ENCODE measurements at regions not wholly inside any gene's neighbourhood (a gene's known extent, or its start where the extent isn't known, plus 50 kb on each side); places are given as distances from the start of the nearest gene placed in this dataset.
A peak's percentile ranks its signal among the peaks of the same experiment; 100 is the strongest.

- Histone ChIP-seq H3K4ac (ENCODE audit: low read depth, low read length) (no peak overlapping the region), H4K12ac (ENCODE audit: low read depth, low read length) (no peak overlapping the region), H3K27ac (ENCODE audit: low read depth, low read length) (no peak overlapping the region), H3K18ac (ENCODE audit: low read length) (no peak overlapping the region), H3K79me1 (ENCODE audit: low read length) (no peaks in the 10 kb centered on the region), H3K36me3 (ENCODE audit: control insufficient read depth in 1 of 2, insufficient read depth in 2 of 2, low read length in 2 of 2) (no peaks in the 10 kb centered on the region), H3K23ac (ENCODE audit: low read length) (no peak overlapping the region), H2AK5ac (ENCODE audit: low read length) (no peak overlapping the region), H3K4me2 (ENCODE audit: low read length) (no peak overlapping the region), H3K9ac (ENCODE audit: low read length) (no peak overlapping the region), H2AFZ (ENCODE audit: insufficient read depth, low read length, poor library complexity) (no peak overlapping the region), H4K91ac (ENCODE audit: low read depth, low read length) (no peak overlapping the region), H2BK120ac (ENCODE audit: insufficient read depth, low read length, poor library complexity) (no peak overlapping the region), H3K79me2 (ENCODE audit: control insufficient read depth, insufficient read depth, low read length, poor library complexity) (no peaks in the 10 kb centered on the region), H2BK5ac (ENCODE audit: low read depth, low read length, poor library complexity) (no peak overlapping the region), H3K4me1 (ENCODE audit: control insufficient read depth in 1 of 2, insufficient read depth in 2 of 2, low read length in 2 of 2) (no peaks in the 10 kb centered on the region), H3K9me3 (ENCODE audit: insufficient read depth, low read depth, low read length) (no peaks in the 10 kb centered on the region), H3K27me3 (ENCODE audit: insufficient read depth, low read length) (no peaks in the 10 kb centered on the region), H3K4me3 (ENCODE audit: low read depth, low read length) (no peak overlapping the region), H3K14ac (ENCODE audit: low read length) (no peak overlapping the region), H4K8ac (ENCODE audit: low read depth, low read length) (no peak overlapping the region), H2BK12ac (ENCODE audit: low read length) (no peak overlapping the region)
- WGBS (ENCODE audit: extremely low coverage, insufficient coverage, insufficient read length) = no CpG with 5 or more reads among the region's 1 CpG
- DNase-seq = no peak
Measured at GRCh38 chr16:73735954-73736353, 560.7 kb upstream of the PSMD7 start.

- Histone ChIP-seq H4K91ac (ENCODE audit: low read depth, low read length) (no peak overlapping the region), H3K18ac (ENCODE audit: low read length) (no peak overlapping the region), H2AFZ (ENCODE audit: insufficient read depth, low read length, poor library complexity) (no peak overlapping the region), H3K4me2 (ENCODE audit: low read length) (no peak overlapping the region), H3K27ac (ENCODE audit: low read depth, low read length) (no peak overlapping the region), H3K36me3 (ENCODE audit: control insufficient read depth in 1 of 2, insufficient read depth in 2 of 2, low read length in 2 of 2) (no peaks in the 10 kb centered on the region), H3K9ac (ENCODE audit: low read length) (no peak overlapping the region), H2BK5ac (ENCODE audit: low read depth, low read length, poor library complexity) (no peak overlapping the region), H3K9me3 (ENCODE audit: insufficient read depth, low read depth, low read length) (no peaks in the 10 kb centered on the region), H3K23ac (ENCODE audit: low read length) (no peak overlapping the region), H4K12ac (ENCODE audit: low read depth, low read length) (no peak overlapping the region), H4K8ac (ENCODE audit: low read depth, low read length) (no peak overlapping the region), H2BK120ac (ENCODE audit: insufficient read depth, low read length, poor library complexity) (no peak overlapping the region), H3K79me2 (ENCODE audit: control insufficient read depth, insufficient read depth, low read length, poor library complexity) (no peaks in the 10 kb centered on the region), H3K4me3 (ENCODE audit: low read depth, low read length) (no peak overlapping the region), H3K27me3 (ENCODE audit: insufficient read depth, low read length) (no peaks in the 10 kb centered on the region), H2BK12ac (ENCODE audit: low read length) (no peak overlapping the region), H3K4ac (ENCODE audit: low read depth, low read length) (no peak overlapping the region), H3K79me1 (ENCODE audit: low read length) (no peaks in the 10 kb centered on the region), H3K4me1 (ENCODE audit: control insufficient read depth in 1 of 2, insufficient read depth in 2 of 2, low read length in 2 of 2) (no peaks in the 10 kb centered on the region), H2AK5ac (ENCODE audit: low read length) (no peak overlapping the region), H3K14ac (ENCODE audit: low read length) (no peak overlapping the region)
- peak; percentile 41 to 80 for DNase-seq
- no CpG with 5 or more reads among the region's 3 CpGs for WGBS (ENCODE audit: extremely low coverage, insufficient coverage, insufficient read length)
Measured at GRCh38 chr16:73735018-73735417, 561.6 kb upstream of the PSMD7 start.

GRCh38 chr16:73732681-73733080, 563.9 kb upstream of the PSMD7 start:
- no peak overlapping the region for H4K8ac ChIP-seq (ENCODE audit: low read depth, low read length)

GRCh38 chr16:73732143-73732542, 564.5 kb upstream of the PSMD7 start:
- H3K79me2 ChIP-seq (ENCODE audit: control insufficient read depth, insufficient read depth, low read length, poor library complexity) = no peaks in the 10 kb centered on the region
- H3K79me1 ChIP-seq (ENCODE audit: low read length) = no peaks in the 10 kb centered on the region
- H3K18ac ChIP-seq (ENCODE audit: low read length) = no peak overlapping the region
- no peak overlapping the region for H4K8ac ChIP-seq (ENCODE audit: low read depth, low read length)
- H3K23ac ChIP-seq (ENCODE audit: low read length) = no peak overlapping the region
- H3K4me2 ChIP-seq (ENCODE audit: low read length) = no peak overlapping the region
- no peak overlapping the region for H2BK5ac ChIP-seq (ENCODE audit: low read depth, low read length, poor library complexity)
- no peaks in the 10 kb centered on the region for H3K9me3 ChIP-seq (ENCODE audit: insufficient read depth, low read depth, low read length)
- no peak overlapping the region for H2BK12ac ChIP-seq (ENCODE audit: low read length)
- H2AK5ac ChIP-seq (ENCODE audit: low read length) = no peak overlapping the region
- H2BK120ac ChIP-seq (ENCODE audit: insufficient read depth, low read length, poor library complexity) = no peak overlapping the region
- no peak overlapping the region for H4K91ac ChIP-seq (ENCODE audit: low read depth, low read length)
- H3K4me3 ChIP-seq (ENCODE audit: low read depth, low read length) = no peak overlapping the region
- no peak overlapping the region for H2AFZ ChIP-seq (ENCODE audit: insufficient read depth, low read length, poor library complexity)
- no peak overlapping the region for H3K4ac ChIP-seq (ENCODE audit: low read depth, low read length)
- DNase-seq = no peak
- no peak overlapping the region for H4K12ac ChIP-seq (ENCODE audit: low read depth, low read length)
- no peaks in the 10 kb centered on the region for H3K36me3 ChIP-seq (ENCODE audit: control insufficient read depth in 1 of 2, insufficient read depth in 2 of 2, low read length in 2 of 2)
- no peak overlapping the region for H3K27ac ChIP-seq (ENCODE audit: low read depth, low read length)
- no peak overlapping the region for H3K9ac ChIP-seq (ENCODE audit: low read length)
- H3K27me3 ChIP-seq (ENCODE audit: insufficient read depth, low read length) = no peaks in the 10 kb centered on the region
- no peaks in the 10 kb centered on the region for H3K4me1 ChIP-seq (ENCODE audit: control insufficient read depth in 1 of 2, insufficient read depth in 2 of 2, low read length in 2 of 2)
- H3K14ac ChIP-seq (ENCODE audit: low read length) = no peak overlapping the region
- no CpG with 5 or more reads among the region's 1 CpG for WGBS (ENCODE audit: extremely low coverage, insufficient coverage, insufficient read length)

More at GRCh38 chr16:73732681-73733080, 563.9 kb upstream of the PSMD7 start:
- no peak overlapping the region for H3K27ac ChIP-seq (ENCODE audit: low read depth, low read length)
- no peak overlapping the region for H3K4me3 ChIP-seq (ENCODE audit: low read depth, low read length)
- no peak overlapping the region for H3K14ac ChIP-seq (ENCODE audit: low read length)
- no peaks in the 10 kb centered on the region for H3K79me2 ChIP-seq (ENCODE audit: control insufficient read depth, insufficient read depth, low read length, poor library complexity)
- no CpG with 5 or more reads among the region's 2 CpGs for WGBS (ENCODE audit: extremely low coverage, insufficient coverage, insufficient read length)
- H3K4ac ChIP-seq (ENCODE audit: low read depth, low read length) = no peak overlapping the region
- no peak overlapping the region for H2AFZ ChIP-seq (ENCODE audit: insufficient read depth, low read length, poor library complexity)
- H3K23ac ChIP-seq (ENCODE audit: low read length) = no peak overlapping the region
- no peaks in the 10 kb centered on the region for H3K27me3 ChIP-seq (ENCODE audit: insufficient read depth, low read length)
- H3K79me1 ChIP-seq (ENCODE audit: low read length) = no peaks in the 10 kb centered on the region
- H2BK12ac ChIP-seq (ENCODE audit: low read length) = no peak overlapping the region
- H3K9ac ChIP-seq (ENCODE audit: low read length) = no peak overlapping the region
- no peak overlapping the region for H3K18ac ChIP-seq (ENCODE audit: low read length)
- H3K4me1 ChIP-seq (ENCODE audit: control insufficient read depth in 1 of 2, insufficient read depth in 2 of 2, low read length in 2 of 2) = no peaks in the 10 kb centered on the region
- H4K12ac ChIP-seq (ENCODE audit: low read depth, low read length) = no peak overlapping the region
- no peak overlapping the region for H2BK120ac ChIP-seq (ENCODE audit: insufficient read depth, low read length, poor library complexity)
- no peak overlapping the region for H2AK5ac ChIP-seq (ENCODE audit: low read length)
- H4K91ac ChIP-seq (ENCODE audit: low read depth, low read length) = no peak overlapping the region
- no peaks in the 10 kb centered on the region for H3K9me3 ChIP-seq (ENCODE audit: insufficient read depth, low read depth, low read length)
- no peak overlapping the region for H3K4me2 ChIP-seq (ENCODE audit: low read length)
- no peak for DNase-seq
- no peaks in the 10 kb centered on the region for H3K36me3 ChIP-seq (ENCODE audit: control insufficient read depth in 1 of 2, insufficient read depth in 2 of 2, low read length in 2 of 2)
- H2BK5ac ChIP-seq (ENCODE audit: low read depth, low read length, poor library complexity) = no peak overlapping the region
